Activated CD4-positive, alpha-beta T cell treated with anti-CD3 and anti-CD28 coated beads for 48 hours (primary cell): ENCODE measurements at regions not wholly inside any gene's neighbourhood (a gene's known extent, or its start where the extent isn't known, plus 50 kb on each side); places are given as distances from the start of the nearest gene placed in this dataset.

ENCODE experiments used
- DNase-seq: peaks from one replicate; pipeline ENCODE4 v3.0.0-alpha.2; 2020

DNA sequence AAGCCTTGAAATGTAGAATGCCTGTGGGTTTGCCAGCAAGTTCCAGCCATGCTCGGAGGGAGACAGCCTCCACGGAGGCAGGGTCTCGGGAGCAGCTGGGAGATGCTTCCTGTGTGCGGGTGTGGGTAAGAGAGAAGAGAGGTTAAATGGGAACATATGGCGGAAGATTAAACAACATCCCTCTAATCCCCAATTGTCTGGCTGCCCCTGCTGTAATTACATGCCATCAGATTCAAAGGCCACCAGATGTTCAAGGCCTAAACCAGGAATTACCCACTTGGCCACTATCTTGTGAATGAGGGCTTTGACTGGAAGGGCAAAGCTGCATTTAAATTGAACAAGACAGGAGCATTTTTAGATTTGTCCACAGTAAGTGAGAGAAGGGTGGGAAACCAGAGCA is 81.4 kb upstream of the BACE2 start:
- DNase-seq: no peak

DNA sequence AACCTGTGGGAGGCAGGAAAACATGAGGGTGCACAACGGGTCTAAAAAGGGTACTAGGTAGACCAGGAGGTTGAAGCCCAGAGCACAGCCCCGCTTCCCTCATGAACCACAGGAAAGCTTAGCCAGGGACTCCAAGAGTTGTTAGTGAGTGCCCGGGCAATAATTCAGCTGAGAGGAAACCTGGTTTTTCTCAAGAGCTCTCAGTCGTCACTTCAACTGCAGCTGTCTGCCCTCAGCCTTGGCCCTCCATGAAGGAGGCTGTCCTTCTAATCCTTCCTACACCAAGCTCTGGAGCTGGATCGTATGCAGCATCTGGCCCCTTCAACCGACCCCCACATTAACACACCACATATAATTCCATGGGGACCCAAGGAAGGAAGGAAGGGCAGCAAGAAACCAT is 77.0 kb upstream of the BACE2 start:
- DNase-seq: no peak

DNA sequence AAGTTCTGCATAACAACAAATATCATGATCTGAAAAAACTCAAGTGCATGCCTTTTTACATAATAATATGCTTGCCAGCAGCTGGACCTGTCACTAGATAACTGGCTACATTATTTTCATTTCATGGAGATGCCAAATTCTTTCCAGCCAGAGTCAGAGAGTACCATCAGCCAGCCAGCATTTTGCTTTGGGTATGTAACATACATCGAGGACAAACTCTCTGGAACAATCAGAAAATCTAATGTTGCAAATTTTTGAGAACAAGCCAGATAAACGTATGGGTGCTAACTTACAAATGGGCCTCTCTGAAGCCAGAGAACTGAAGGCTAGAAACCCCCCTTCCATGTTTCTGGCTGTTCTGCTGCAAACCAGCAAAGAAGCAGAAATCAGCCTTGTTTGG is 76.3 kb upstream of the BACE2 start:
- DNase-seq: no peak

DNA sequence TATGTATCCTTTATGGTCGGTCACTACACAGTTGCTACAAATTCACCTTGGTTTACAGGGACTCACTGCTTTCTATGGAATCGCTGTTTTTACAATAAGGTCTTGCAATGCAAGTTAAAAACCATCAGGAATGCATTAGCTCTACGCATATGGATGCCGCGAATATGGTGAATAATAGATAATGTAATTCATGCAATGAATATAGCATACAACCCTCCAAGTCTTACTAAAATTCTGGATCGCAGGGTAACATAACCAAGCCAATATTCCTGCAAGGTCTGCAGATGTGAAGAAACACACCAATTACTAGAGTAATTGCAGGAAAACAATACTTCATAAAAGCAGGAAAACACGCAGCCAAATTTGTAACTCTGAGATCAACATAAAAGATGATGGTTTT is 75.6 kb upstream of the BACE2 start:
- DNase-seq: no peak

DNA sequence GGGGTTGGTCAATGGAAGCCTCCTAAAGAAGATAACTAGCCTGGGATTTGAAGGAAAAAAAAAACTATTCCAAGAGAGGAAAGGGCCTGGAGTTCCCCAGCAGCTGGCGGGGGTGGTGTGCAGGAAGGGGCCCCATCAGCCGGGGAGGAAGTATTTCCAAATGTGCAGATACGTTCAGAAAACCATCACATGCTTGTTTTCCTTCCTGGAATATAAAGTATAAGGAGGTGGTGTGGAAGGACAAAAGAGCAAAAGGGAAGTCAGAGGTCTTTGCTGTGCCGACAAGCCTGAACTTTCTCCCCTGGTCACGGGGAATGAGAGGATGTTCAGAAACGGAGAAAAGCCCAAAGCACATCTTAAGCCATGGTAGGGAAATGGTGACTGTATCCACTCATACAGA is 72.0 kb upstream of the BACE2 start:
- no peak for DNase-seq

DNA sequence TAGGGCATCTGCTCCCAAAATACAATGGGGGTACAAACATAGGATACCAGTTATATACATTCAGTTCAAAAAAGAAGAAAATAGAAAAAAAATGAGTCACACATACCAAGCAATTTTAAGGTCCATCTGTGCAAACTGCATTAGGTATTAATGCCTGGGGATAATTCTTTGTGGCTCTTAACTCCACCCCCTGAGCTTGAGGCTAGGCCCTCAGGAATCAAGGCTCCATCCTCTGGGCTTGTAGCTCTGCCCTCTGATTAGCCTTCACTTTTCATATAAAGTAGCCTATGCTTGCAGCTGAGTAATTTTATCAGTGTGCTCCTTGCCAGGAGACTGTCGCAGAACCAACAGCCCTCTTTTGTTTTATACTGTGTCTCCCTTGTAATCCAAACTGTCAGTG is 69.9 kb upstream of the BACE2 start:
- DNase-seq: no peak

DNA sequence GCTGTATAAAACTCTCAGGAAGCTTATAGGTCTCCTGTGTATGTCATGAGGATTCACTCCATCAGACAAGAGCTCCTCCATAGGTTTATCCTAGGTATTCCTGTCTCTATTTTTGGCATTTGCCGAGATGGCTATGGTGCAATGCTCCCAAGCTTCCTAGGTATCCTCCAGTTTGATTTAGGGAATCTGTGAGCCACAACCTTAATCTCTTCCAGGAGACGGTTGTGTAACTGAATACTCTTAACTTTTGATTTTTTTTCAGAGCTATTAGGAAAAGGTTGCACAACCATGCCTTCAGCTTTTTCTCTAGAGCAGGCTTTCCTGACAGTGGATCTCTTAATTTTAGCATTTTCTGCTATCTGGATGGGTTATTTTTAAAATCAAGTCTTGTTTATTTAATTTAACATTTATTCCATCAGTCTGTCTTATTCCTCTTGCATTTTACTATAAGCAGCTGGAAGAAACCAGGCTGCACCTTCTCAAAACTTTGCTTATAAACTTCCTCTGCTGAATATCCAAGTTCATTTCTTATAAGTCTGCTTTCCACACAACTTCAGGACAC is 69.4 kb upstream of the BACE2 start:
- DNase-seq: no peak

DNA sequence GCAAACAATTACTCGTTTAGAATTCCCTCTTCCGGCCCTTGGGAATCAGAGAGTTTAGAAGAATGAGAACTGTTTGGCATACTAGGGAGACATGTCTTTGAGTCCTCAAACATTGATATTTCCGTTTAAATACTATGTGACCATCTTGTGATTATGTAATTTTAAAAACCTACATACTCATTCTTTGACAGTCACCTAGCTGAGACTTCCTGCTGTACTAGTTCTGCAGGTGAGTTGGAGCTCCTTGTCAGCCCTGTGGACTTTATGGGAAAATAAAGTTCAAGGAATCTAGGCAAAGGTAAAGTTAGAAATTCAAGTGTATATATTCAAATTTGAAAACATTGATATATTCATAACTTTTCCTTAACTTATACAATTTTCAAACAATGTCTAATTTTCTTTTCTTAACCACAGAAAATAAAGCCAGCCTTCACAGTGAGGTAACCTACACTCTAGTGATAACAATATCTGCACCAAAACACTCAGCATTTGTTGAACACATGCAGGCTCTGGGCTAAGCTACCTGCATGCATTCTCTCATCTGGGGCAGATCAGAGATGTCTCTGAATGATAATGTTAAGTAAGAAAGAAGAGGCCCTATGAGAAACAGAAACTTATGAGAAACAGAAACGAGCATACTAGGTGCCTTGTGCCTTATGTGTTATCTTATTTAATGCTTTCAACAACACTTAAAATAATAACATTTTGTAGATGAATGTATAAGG is 67.0 kb upstream of the BACE2 start:
- no peak for DNase-seq

DNA sequence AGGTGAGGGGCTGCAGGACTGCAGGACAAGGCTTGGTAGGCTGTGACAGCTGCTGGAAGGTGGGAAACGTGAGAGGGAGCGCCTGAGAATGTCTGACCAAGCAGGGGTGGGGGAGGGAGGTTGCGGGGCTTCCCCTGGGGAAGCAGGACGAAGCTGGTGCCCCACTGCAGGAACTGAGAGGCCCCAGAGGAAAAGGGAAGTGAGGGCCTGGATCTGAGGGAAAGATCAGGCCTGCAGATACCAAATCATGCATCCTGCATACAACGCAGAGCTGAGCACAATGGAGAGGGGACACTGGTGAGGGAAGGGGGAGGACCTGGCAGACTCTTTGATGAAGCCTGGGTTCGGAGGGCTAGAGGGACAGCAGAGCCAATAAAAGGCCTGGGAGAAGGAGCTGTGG is 65.7 kb upstream of the BACE2 start:
- no peak for DNase-seq

DNA sequence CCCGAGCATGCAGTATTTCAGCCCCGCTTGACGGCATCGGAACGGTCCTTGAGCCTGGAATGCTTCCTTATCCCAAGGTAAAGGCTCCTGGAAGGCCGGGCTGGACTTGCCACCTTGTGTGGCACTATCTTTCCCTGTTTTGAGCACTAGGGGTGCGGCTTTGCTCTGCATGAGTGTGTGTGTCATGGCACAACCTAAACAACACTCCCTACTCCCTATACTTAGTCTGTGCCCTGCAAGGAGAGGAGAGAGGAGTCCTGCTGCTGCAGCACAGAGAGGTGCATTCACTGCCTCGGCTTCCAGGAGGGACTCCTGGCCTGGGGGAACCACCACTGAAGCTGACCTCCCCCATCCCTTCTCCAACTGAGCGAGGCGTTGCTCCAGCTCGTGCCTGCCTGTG is 60.4 kb upstream of the BACE2 start:
- DNase-seq: no peak

DNA sequence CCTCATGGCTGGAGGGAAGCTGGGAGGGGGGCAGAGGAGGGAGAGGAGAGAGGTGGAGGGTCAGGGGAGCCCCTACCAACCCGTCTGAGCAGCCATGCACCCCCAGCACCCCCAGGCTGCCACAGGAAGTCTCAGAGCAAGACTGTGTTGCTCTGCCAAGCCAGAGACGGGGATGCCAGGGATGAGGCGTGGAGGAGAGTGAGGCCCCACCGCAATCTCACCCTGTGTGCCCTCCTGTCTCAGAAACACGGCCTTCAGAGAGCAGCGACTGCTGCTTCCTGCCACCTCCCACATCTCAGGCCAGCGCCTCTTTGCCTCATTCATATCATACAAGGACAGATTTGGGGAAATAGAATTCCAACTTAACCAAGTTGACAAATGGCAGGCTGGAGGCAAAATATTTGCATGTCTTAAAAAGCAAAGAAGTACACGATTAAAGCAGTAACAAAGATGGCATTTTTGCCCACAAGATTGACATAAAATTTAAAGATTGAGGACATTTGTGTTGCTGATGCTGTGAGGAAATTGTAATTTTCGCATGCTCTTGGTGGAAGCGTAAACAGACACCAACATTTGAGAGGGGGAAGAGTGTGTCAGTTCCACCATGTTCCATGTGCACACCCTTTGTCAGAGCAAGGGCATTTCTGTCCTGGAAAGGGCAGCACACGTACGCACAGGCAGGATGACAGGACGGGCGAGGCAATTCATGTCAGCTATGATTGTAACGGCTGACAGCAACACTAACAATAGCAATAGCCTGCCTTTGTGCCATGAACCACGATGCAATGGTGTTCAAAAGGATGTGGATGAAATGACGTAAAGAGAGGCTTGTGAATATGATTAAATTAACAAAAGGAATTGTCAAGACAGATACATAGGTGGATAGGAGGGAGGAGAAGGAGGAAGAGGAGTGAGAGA is 59.0 kb upstream of the BACE2 start:
- no peak for DNase-seq

DNA sequence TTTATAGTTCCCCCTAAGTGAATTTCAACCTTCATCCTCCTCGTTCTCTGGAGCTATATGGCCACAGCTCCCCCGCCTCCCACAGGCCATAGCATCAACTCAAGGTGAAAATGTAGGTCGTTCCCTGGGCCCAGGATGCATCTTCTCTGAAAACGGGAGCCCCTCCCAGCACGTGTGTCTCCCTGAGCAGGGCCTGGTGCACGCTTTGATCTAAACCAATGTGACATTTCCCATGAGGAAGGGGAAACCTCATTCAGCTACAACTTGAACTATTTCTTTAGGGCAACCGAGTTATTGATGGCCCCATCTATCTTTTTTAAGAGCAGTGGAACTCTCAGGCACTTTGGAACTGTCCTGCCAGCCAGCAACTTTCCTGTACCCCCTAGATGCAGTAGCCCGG is 57.8 kb upstream of the BACE2 start:
- DNase-seq: no peak

DNA sequence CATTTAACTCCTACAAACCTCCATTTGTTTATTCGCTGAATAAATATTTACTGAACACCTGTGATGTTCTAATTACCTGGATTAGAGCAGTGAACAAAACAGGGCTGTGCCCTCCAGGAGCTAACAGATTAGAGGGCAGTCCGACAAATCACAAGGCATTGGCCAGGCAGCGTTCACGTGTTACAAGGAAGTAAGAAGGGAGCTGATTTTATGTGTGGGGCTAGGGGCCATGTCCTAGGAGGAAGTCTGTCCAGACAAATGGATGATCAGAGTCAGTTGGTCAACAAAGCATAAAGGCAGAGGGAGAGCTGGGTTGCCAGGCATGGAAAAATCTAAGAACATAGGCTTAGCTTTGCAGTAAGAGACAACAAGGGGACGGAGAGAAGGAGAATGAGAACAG is 57.3 kb upstream of the BACE2 start:
- DNase-seq: no peak

DNA sequence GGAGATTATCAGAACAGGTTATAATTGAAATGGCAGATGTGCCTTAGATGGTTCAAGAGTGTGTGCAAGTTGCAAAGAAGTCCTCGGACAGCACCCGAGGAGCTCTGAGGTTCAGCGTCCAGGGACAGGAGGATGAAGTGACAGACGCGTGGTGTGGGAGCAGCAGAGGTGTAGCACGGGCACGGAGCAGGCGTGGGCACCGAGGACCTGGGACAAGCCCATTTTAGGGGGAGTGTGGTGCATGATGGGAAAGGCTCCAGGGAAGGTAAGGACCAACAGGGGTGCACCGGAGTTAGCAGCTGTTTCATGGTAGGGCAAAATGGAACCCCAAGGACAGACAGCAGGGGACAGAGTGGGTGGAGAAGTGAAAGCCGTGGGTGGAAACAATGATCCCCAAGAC is 56.3 kb upstream of the BACE2 start:
- DNase-seq: no peak

DNA sequence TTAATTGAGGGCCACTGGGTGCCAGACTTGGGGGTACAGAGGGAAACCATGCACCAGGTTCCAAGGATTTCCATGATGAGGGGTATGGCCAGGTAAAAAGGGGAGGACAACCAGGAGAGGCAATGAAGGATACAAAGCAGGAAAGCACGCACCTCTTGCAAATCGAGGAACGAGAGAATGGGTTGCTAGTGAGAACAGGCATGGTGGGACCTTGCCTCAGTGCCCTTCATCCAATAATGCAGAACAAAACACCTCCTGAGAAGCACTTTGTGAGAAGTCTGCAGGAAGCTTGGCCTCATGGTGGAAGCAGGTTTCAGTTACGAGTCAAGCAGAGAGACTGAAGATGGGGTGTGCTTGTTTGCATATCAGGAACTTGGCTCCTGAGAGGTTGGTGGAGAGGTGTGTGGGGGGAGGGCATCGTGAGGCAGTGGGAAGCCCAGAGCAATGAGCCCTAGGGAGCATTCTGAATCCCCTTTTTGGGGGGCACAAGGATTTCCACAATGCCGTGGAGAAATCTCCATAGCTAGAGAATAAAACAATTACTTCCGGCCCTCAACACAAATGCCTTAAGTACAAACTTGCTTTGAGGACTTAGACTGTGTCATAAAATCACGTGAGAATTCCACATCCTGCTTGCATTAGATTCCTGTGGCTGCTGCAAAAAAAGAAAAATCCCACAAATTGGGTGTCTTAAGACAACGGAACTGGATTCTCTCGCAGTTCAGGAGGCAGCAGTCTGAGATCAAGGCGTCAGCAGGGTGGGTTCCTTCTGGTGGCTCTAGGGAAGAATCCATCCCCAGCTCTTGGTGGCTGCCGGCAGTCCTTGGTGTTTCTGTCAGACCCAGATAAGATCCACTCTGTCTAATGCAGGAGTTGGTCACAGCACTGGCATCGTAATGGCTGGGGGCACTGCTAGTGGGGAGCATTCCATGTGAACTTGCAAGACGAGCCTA is 54.9 kb upstream of the BACE2 start:
- no peak for DNase-seq

DNA sequence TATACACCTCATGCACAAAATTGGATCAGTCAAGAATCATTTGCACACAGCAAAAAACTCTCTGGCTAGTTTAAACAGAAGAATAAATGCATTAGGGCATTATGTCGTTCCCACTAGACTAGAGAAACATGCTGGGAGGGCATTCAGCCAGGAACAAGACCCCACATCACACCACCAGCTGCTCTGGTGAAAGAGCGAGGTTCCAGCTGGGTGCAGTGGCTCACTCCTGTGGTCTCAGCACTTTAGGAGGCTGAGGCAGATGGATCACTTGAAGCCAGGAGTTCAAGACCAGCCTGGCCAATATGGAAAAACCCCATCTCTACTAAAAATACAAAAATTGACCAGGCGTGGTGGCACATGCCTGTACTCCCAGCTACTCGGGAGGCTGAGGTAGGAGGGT is 52.1 kb upstream of the BACE2 start:
- no peak for DNase-seq
